ENCODE measurements at regions not wholly inside any gene's neighbourhood (a gene's known extent, or its start where the extent isn't known, plus 50 kb on each side); places are given as distances from the start of the nearest gene placed in this dataset.
"Not testable (repeated sequence)": the region's sequence is repeated elsewhere in the genome, so short reads cannot be mapped to it uniquely, and the experiment has no call there.

DNA sequence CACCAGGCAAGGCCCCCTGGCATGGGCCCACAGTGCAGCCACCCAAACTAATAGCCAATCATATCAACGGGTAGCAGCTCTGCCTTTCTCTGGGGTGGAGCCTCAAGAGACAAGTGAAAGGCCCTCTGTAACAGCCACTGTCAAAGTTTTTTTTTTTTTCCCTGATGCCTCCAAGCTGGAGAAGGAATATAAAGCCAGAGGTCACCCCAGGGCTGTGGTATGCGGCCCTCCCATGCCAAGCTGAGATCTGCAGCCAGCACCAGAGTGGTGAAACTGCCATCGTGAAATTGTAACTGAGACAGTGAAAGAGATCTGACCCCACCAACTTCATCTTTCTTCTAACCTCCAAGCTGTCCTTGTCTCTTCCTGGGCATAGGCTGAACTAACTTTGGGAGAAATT lies 407.0 kb downstream of the KLHL4 start:
- no peak overlapping the region for H3K27ac ChIP-seq (ENCODE audit: low read depth, low read length)

DNA sequence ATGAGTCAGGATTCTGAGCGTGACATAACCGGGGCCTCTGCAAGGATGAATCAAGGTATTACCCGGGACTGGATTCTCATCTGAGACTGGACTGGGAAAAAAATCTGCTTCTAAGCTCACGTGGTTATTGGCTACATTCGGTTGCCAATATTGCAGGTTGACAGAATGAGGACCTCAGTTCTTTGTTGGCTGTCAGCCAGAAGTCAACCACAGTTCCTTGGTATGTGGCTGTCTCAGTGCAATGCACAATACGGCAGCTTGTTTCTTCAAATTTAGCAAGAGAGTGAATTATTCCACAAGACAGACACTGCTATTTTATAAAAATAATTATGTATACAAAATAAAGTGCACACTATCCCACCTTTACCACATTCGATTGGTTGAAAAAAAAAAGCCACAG lies 424.2 kb downstream of the KLHL4 start:
- Histone ChIP-seq H3K9ac (ENCODE audit: low read depth, low read length) (no peak overlapping the region), H3K36me3 (ENCODE audit: control insufficient read depth, insufficient read depth, low read length) (no peaks in the 10 kb centered on the region), H3K27ac (ENCODE audit: low read depth, low read length) (no peak overlapping the region), H3K27me3 (ENCODE audit: control insufficient read depth, insufficient read depth, low read length) (no peaks in the 10 kb centered on the region), H3K9me3 (ENCODE audit: control insufficient read depth, insufficient read depth, low read length) (no peaks in the 10 kb centered on the region), H3K4me1 (ENCODE audit: control insufficient read depth, insufficient read depth, low read length) (no peaks in the 10 kb centered on the region), H3K4me3 (ENCODE audit: low read depth, low read length) (no peak overlapping the region)

More for the DNA sequence above, 407.0 kb downstream of the KLHL4 start:
- Histone ChIP-seq H3K9me3 (ENCODE audit: control insufficient read depth, insufficient read depth, low read length) (no peaks in the 10 kb centered on the region), H3K9ac (ENCODE audit: low read depth, low read length) (no peak overlapping the region), H3K4me3 (ENCODE audit: low read depth, low read length) (no peak overlapping the region), H3K36me3 (ENCODE audit: control insufficient read depth, insufficient read depth, low read length) (no peaks in the 10 kb centered on the region), H3K27me3 (ENCODE audit: control insufficient read depth, insufficient read depth, low read length) (no peaks in the 10 kb centered on the region), H3K4me1 (ENCODE audit: control insufficient read depth, insufficient read depth, low read length) (no peaks in the 10 kb centered on the region)

DNA sequence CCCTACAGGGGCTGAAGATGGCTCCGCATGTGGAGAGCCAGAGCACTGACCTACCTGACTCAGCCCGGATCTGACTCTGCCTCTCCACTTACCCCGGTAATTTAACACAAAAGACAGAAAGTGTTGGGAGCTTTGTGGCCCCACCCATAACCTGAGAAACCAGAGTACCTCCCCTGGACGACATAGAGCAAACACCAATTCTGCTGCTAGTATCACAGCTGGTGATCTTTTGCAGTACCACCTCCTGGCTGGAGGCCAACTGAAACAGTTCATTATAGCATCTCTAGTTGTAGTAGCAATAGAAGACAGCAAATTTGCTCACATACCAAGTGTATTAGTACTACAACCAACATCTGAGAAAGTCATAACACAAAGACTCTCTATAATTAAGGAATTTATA lies 443.9 kb downstream of the KLHL4 start:
- Histone ChIP-seq H3K4me3 (ENCODE audit: low read depth, low read length) (no peak overlapping the region), H3K27ac (ENCODE audit: low read depth, low read length) (no peak overlapping the region), H3K27me3 (ENCODE audit: control insufficient read depth, insufficient read depth, low read length) (no peaks in the 10 kb centered on the region), H3K9ac (ENCODE audit: low read depth, low read length) (no peak overlapping the region), H3K9me3 (ENCODE audit: control insufficient read depth, insufficient read depth, low read length) (no peaks in the 10 kb centered on the region), H3K36me3 (ENCODE audit: control insufficient read depth, insufficient read depth, low read length) (no peaks in the 10 kb centered on the region), H3K4me1 (ENCODE audit: control insufficient read depth, insufficient read depth, low read length) (no peaks in the 10 kb centered on the region)

DNA sequence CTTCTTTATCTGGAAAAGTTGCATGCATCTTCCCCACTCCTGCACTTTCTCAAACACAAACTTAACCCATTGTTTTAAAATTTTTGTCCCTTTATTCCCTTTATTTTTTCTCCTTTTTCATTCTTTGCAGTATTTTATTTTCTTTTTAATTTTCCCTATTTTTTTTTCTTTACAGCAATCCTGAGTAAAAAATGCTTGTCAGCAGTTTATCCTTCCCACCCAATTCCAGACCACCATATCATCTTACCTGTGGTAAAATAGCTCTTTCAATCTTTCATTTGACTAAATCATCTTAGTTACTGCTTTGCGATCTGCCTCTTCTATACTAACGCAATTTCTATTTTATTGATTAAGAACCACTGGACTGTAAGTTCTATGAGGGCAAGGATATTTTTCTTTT lies 450.5 kb downstream of the KLHL4 start:
- Histone ChIP-seq H3K4me3 (ENCODE audit: low read depth, low read length) (no peak overlapping the region), H3K9ac (ENCODE audit: low read depth, low read length) (no peak overlapping the region), H3K4me1 (ENCODE audit: control insufficient read depth, insufficient read depth, low read length) (no peaks in the 10 kb centered on the region), H3K27ac (ENCODE audit: low read depth, low read length) (no peak overlapping the region), H3K36me3 (ENCODE audit: control insufficient read depth, insufficient read depth, low read length) (no peaks in the 10 kb centered on the region), H3K9me3 (ENCODE audit: control insufficient read depth, insufficient read depth, low read length) (no peaks in the 10 kb centered on the region), H3K27me3 (ENCODE audit: control insufficient read depth, insufficient read depth, low read length) (no peaks in the 10 kb centered on the region)

DNA sequence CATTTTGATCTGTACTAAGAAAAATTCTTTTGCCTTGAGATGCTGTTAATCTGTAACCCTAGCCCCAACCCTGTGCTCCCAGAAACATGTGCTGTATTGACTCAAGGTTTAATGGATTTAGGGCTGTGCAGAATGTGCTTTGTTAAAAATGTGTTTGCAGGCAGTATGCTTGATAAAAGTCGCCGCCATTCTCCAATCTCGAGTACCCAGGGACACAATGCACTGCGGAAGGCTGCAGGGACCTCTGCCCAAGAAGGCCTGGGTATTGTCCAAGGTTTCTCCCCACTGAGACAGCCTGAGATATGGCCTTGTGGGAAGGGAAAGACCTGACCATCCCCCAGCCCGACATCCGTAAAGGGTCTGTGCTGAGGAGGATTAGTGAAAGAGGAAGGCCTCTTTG lies 454.5 kb downstream of the KLHL4 start:
- not testable (repeated sequence) for H3K36me3 ChIP-seq (ENCODE audit: control insufficient read depth, insufficient read depth, low read length); H3K27me3 ChIP-seq (ENCODE audit: control insufficient read depth, insufficient read depth, low read length); H3K4me1 ChIP-seq (ENCODE audit: control insufficient read depth, insufficient read depth, low read length); H3K9me3 ChIP-seq (ENCODE audit: control insufficient read depth, insufficient read depth, low read length); H3K27ac ChIP-seq (ENCODE audit: low read depth, low read length); H3K4me3 ChIP-seq (ENCODE audit: low read depth, low read length); H3K9ac ChIP-seq (ENCODE audit: low read depth, low read length)

DNA sequence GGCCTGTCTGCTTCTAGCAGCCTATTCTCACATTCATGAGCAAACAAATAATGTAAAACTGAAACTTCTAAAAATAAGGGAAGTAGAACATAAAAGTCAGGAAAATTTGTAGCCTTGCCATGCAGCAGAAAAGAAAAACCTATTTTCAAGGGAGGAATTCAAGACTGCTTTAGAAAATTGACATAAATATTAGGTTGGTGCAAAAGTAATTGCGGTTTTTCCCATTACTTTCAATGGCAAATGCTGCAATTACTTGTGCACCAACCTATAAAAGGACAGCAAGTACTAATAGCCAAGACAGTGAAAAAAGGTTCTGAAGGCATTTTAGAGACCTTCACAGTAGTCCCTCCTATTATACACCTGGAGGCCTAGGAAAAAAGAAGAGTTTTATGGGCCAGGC lies 457.8 kb downstream of the KLHL4 start:
- H3K9ac ChIP-seq (ENCODE audit: low read depth, low read length): no peak overlapping the region
- H3K9me3 ChIP-seq (ENCODE audit: control insufficient read depth, insufficient read depth, low read length): peaks cover 3% of the 10 kb centered on the region; the same call in 1 of the 2 replicates
- H3K36me3 ChIP-seq (ENCODE audit: control insufficient read depth, insufficient read depth, low read length): no peaks in the 10 kb centered on the region
- H3K27ac ChIP-seq (ENCODE audit: low read depth, low read length): no peak overlapping the region
- H3K27me3 ChIP-seq (ENCODE audit: control insufficient read depth, insufficient read depth, low read length): no peaks in the 10 kb centered on the region
- no peak overlapping the region for H3K4me3 ChIP-seq (ENCODE audit: low read depth, low read length)
- no peaks in the 10 kb centered on the region for H3K4me1 ChIP-seq (ENCODE audit: control insufficient read depth, insufficient read depth, low read length)

DNA sequence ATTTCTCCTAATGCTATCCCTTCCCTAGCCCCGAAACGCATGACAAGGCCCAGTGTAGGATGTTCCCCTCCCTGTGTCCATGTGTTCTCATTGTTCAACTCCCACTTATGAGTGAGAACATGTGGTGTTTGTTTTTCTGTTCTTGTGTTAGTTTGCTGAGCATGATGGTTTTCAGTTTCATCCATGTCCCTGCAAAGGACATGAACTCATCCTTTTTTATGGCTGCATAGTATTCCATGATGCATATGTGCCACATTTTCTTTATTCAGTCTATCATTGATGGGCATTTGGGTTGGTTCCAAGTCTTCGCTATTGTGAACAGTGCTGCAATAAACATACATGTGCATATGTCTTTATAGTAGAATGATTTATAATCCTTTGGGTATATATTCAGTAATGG lies 490.3 kb downstream of the KLHL4 start:
- H3K36me3 ChIP-seq (ENCODE audit: control insufficient read depth, insufficient read depth, low read length); H3K4me3 ChIP-seq (ENCODE audit: low read depth, low read length); H3K27me3 ChIP-seq (ENCODE audit: control insufficient read depth, insufficient read depth, low read length); H3K27ac ChIP-seq (ENCODE audit: low read depth, low read length); H3K9ac ChIP-seq (ENCODE audit: low read depth, low read length); H3K4me1 ChIP-seq (ENCODE audit: control insufficient read depth, insufficient read depth, low read length); H3K9me3 ChIP-seq (ENCODE audit: control insufficient read depth, insufficient read depth, low read length): not testable (repeated sequence)

DNA sequence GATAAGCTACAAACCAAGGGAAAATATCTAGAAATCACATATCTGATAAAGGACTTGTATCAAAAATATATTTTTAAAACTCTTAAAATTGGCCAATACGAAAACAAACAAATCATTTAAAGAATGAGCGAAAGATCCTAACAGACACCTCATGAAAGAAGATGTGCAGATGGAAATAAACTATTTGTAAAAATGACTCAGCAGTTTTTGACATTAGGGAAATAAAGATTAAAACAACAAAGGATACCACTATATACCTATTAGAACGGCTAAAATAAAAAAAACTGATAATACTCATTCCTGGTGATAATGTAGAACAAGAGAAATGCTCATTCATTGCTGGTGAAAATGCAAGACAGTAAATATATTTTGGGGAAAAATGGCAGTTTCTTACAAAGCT lies 506.4 kb downstream of the KLHL4 start:
- no peak overlapping the region for H3K27ac ChIP-seq (ENCODE audit: low read depth, low read length)

DNA sequence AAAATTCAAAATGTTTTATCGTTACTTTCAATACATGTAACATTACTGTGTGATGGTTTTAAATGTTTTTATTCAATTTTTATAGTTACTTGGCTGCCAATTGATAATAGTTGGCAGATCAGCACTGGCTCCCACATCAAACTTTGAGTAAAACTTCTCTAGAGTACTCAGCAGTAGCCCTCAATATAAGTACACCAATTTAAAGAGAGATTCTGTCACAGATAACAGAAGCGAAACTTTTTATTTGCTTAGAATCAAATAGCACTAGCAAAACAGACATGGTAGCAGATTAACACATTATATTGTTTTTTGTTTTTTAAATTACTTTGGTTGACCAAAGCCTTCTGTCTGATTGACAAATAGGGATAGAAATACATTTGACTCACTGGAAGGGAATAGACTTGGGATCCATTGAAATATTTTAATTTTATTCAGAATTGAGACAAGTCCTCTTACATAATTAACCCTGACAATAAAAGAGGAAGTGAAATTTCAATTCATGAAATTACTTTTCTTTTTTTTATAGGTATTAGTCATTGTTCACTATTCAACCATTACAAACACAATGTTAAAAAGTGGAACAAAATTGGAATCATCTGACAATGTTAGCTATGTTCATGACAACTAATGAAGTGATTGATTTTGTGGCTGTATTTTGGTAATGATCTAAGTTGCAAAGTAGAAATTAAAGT lies 554.9 kb downstream of the KLHL4 start:
- no peak overlapping the region for H3K4me3 ChIP-seq (ENCODE audit: low read depth, low read length)
- no peaks in the 10 kb centered on the region for H3K4me1 ChIP-seq (ENCODE audit: control insufficient read depth, insufficient read depth, low read length)
- no peaks in the 10 kb centered on the region for H3K27me3 ChIP-seq (ENCODE audit: control insufficient read depth, insufficient read depth, low read length)
- no peak overlapping the region for H3K27ac ChIP-seq (ENCODE audit: low read depth, low read length)
- H3K9me3 ChIP-seq (ENCODE audit: control insufficient read depth, insufficient read depth, low read length): no peaks in the 10 kb centered on the region
- no peaks in the 10 kb centered on the region for H3K36me3 ChIP-seq (ENCODE audit: control insufficient read depth, insufficient read depth, low read length)
- no peak overlapping the region for H3K9ac ChIP-seq (ENCODE audit: low read depth, low read length)

More for the DNA sequence above, 506.4 kb downstream of the KLHL4 start:
- Histone ChIP-seq H3K9me3 (ENCODE audit: control insufficient read depth, insufficient read depth, low read length) (no peaks in the 10 kb centered on the region), H3K4me3 (ENCODE audit: low read depth, low read length) (no peak overlapping the region), H3K4me1 (ENCODE audit: control insufficient read depth, insufficient read depth, low read length) (no peaks in the 10 kb centered on the region), H3K27me3 (ENCODE audit: control insufficient read depth, insufficient read depth, low read length) (no peaks in the 10 kb centered on the region), H3K9ac (ENCODE audit: low read depth, low read length) (no peak overlapping the region), H3K36me3 (ENCODE audit: control insufficient read depth, insufficient read depth, low read length) (no peaks in the 10 kb centered on the region)

DNA sequence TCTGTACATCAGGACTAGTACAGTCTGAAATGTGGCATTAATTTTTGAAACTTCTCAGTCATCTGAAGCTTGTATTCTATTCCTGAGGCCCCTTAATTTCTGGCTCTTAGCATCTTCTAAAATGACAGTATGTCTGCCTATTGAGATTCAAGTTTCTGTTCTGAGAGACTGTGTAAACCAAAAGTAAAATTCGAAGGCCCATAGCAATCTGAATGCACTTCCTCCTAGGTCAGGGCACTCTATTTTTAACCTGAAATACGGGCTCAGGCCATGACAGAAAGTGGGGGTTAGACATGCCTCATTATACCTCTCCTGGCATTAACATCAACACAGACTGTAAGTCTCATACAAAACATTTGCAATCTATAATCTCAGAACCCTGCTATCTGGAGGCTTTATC lies 584.4 kb downstream of the KLHL4 start:
- Histone ChIP-seq H3K27ac (ENCODE audit: low read depth, low read length) (no peak overlapping the region), H3K4me3 (ENCODE audit: low read depth, low read length) (no peak overlapping the region), H3K27me3 (ENCODE audit: control insufficient read depth, insufficient read depth, low read length) (no peaks in the 10 kb centered on the region), H3K9ac (ENCODE audit: low read depth, low read length) (no peak overlapping the region), H3K4me1 (ENCODE audit: control insufficient read depth, insufficient read depth, low read length) (no peaks in the 10 kb centered on the region), H3K9me3 (ENCODE audit: control insufficient read depth, insufficient read depth, low read length) (no peaks in the 10 kb centered on the region), H3K36me3 (ENCODE audit: control insufficient read depth, insufficient read depth, low read length) (no peaks in the 10 kb centered on the region)

DNA sequence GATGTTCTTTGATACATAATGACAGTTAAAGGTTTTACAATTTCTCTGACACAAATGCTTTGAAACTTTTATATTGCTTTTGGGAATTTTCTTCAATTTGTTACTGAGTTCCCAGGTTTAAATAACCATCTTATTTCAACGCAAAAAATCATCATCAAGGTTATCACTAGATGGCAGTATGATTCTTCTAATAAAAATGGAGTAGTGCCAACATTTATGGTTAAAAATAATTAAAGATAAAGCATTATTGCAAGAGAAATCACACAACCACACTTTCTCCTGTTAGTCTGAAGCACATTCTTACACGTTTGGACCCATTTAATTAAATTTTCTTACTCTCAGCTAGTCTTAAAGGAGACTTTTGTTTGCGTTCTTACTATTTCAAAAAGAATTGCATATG lies 611.3 kb upstream of the CPXCR1 start:
- no peaks in the 10 kb centered on the region for H3K27me3 ChIP-seq (ENCODE audit: control insufficient read depth, insufficient read depth, low read length)
- no peaks in the 10 kb centered on the region for H3K9me3 ChIP-seq (ENCODE audit: control insufficient read depth, insufficient read depth, low read length)
- H3K4me1 ChIP-seq (ENCODE audit: control insufficient read depth, insufficient read depth, low read length): peaks cover 7% of the 10 kb centered on the region

DNA sequence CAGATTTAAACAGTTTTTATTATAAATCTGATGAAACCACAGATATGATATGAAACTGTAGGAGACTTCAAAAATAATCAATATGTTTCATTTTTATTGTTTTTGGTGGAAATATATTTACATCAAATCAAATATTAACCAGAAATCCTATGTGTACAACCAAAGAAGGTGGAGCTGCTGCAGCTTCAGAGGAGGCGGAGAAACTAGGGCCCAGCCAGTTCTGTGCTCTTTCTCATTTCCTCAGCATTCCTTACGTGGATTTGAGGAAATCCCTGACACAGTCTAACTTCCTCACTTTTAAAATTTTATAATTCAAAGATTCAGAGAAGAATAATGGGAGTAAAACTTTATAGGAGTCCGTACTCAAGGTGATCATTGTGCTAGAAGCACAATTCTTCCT lies 610.7 kb upstream of the CPXCR1 start:
- no peaks in the 10 kb centered on the region for H3K27me3 ChIP-seq (ENCODE audit: control insufficient read depth, insufficient read depth, low read length)
- no peak overlapping the region for H3K4me3 ChIP-seq (ENCODE audit: low read depth, low read length)
- H3K27ac ChIP-seq (ENCODE audit: low read depth, low read length): no peak overlapping the region
- H3K4me1 ChIP-seq (ENCODE audit: control insufficient read depth, insufficient read depth, low read length): peaks cover 7% of the 10 kb centered on the region
- H3K9me3 ChIP-seq (ENCODE audit: control insufficient read depth, insufficient read depth, low read length): no peaks in the 10 kb centered on the region
- H3K9ac ChIP-seq (ENCODE audit: low read depth, low read length): no peak overlapping the region
- no peaks in the 10 kb centered on the region for H3K36me3 ChIP-seq (ENCODE audit: control insufficient read depth, insufficient read depth, low read length)

More for the DNA sequence above, 611.3 kb upstream of the CPXCR1 start:
- H3K4me3 ChIP-seq (ENCODE audit: low read depth, low read length): no peak overlapping the region
- no peak overlapping the region for H3K27ac ChIP-seq (ENCODE audit: low read depth, low read length)
- H3K9ac ChIP-seq (ENCODE audit: low read depth, low read length): no peak overlapping the region
- no peaks in the 10 kb centered on the region for H3K36me3 ChIP-seq (ENCODE audit: control insufficient read depth, insufficient read depth, low read length)
